Kidney epithelial cell (primary cell): ENCODE measurements at regions not wholly inside any gene's neighbourhood (a gene's known extent, or its start where the extent isn't known, plus 50 kb on each side); places are given as distances from the start of the nearest gene placed in this dataset.

Experiments
- DNase-seq: peaks from one replicate; pipeline ENCODE4 v3.0.0-alpha.2; 2010; ENCODE audit warnings: low read depth
- H3K27me3 ChIP-seq: 2 replicates; pipeline ENCODE4 v1.6.0; 2011; ENCODE audit warnings: low read length; ENCODE audit not compliant: control insufficient read depth, insufficient read depth
- H3K36me3 ChIP-seq: 2 replicates; pipeline ENCODE4 v1.5.1; 2011; ENCODE audit warnings: low read length; ENCODE audit not compliant: control insufficient read depth, insufficient read depth
- H3K4me3 ChIP-seq: 2 replicates; pipeline ENCODE4 v1.5.1; 2011; ENCODE audit warnings: low read depth, mild to moderate bottlenecking, control low read depth, low read length
- CTCF ChIP-seq: IDR thresholded peaks from 2 replicates; pipeline ENCODE4 v1.5.1; 2011; ENCODE audit warnings: mild to moderate bottlenecking, moderate library complexity, low read length, control low read depth, inconsistent platforms; ENCODE audit not compliant: insufficient read depth, poor library complexity, severe bottlenecking

GRCh38 chr6:103925317-103925716, 934.4 kb downstream of the HACE1 start:
- Histone ChIP-seq H3K27me3 (no peaks in the 10 kb centered on the region), H3K36me3 (no peaks in the 10 kb centered on the region), H3K4me3 (no peak overlapping the region)
- no peak for DNase-seq
- TF ChIP-seq CTCF: no peak

GRCh38 chr6:103910018-103910417, 949.7 kb downstream of the HACE1 start:
- Histone ChIP-seq H3K36me3 (no peaks in the 10 kb centered on the region), H3K4me3 (no peak overlapping the region), H3K27me3 (no peaks in the 10 kb centered on the region)
- no peak for TF ChIP-seq CTCF
- no peak for DNase-seq

GRCh38 chr6:103908898-103909297, 950.8 kb downstream of the HACE1 start:
- no peak for DNase-seq
- TF ChIP-seq CTCF: no peak
- H3K4me3 ChIP-seq: no peak overlapping the region

GRCh38 chr6:103895136-103895535, 964.6 kb downstream of the HACE1 start:
- no peak for DNase-seq
- Histone ChIP-seq H3K4me3 (no peak overlapping the region), H3K36me3 (no peaks in the 10 kb centered on the region), H3K27me3 (no peaks in the 10 kb centered on the region)
- no peak for TF ChIP-seq CTCF

More at GRCh38 chr6:103908898-103909297, 950.8 kb downstream of the HACE1 start:
- no peaks in the 10 kb centered on the region for H3K27me3 ChIP-seq
- no peaks in the 10 kb centered on the region for H3K36me3 ChIP-seq

GRCh38 chr6:103893141-103893581, 966.6 kb downstream of the HACE1 start:
- H3K27me3 ChIP-seq: no peaks in the 10 kb centered on the region
- DNase-seq: no peak
- no peaks in the 10 kb centered on the region for H3K36me3 ChIP-seq
- TF ChIP-seq CTCF: no peak
- H3K4me3 ChIP-seq: no peak overlapping the region

GRCh38 chr6:103886951-103887350, 972.8 kb downstream of the HACE1 start:
- DNase-seq: no peak
- no peak overlapping the region for H3K4me3 ChIP-seq
- no peak for TF ChIP-seq CTCF
- no peaks in the 10 kb centered on the region for H3K36me3 ChIP-seq
- no peaks in the 10 kb centered on the region for H3K27me3 ChIP-seq
